PC-3 (cell line): ENCODE measurements at regions not wholly inside any gene's neighbourhood (a gene's known extent, or its start where the extent isn't known, plus 50 kb on each side); places are given as distances from the start of the nearest gene placed in this dataset.

Experiments
- CTCF ChIP-seq: fragments of 300-600 bp; sonication (generic); conservative IDR thresholded peaks from 2 replicates; pipeline ENCODE4 v1.5.1; 2017; ENCODE audit warnings: antibody characterized with exemption, low read depth, mild to moderate bottlenecking, low read length
- EZH2 ChIP-seq: fragments of 300-600 bp; sonication (generic); IDR thresholded peaks from one replicate; pipeline ENCODE4 v1.6.1; 2017; ENCODE audit warnings: antibody characterized with exemption, mild to moderate bottlenecking, low read length; ENCODE audit not compliant: unreplicated experiment
- EZH2phosphoT487 ChIP-seq: fragments of 300-600 bp; sonication (generic); IDR thresholded peaks from 2 replicates; pipeline ENCODE4 v1.6.1; 2018; ENCODE audit warnings: mild to moderate bottlenecking, antibody characterized with exemption, low read length, borderline replicate concordance

DNA sequence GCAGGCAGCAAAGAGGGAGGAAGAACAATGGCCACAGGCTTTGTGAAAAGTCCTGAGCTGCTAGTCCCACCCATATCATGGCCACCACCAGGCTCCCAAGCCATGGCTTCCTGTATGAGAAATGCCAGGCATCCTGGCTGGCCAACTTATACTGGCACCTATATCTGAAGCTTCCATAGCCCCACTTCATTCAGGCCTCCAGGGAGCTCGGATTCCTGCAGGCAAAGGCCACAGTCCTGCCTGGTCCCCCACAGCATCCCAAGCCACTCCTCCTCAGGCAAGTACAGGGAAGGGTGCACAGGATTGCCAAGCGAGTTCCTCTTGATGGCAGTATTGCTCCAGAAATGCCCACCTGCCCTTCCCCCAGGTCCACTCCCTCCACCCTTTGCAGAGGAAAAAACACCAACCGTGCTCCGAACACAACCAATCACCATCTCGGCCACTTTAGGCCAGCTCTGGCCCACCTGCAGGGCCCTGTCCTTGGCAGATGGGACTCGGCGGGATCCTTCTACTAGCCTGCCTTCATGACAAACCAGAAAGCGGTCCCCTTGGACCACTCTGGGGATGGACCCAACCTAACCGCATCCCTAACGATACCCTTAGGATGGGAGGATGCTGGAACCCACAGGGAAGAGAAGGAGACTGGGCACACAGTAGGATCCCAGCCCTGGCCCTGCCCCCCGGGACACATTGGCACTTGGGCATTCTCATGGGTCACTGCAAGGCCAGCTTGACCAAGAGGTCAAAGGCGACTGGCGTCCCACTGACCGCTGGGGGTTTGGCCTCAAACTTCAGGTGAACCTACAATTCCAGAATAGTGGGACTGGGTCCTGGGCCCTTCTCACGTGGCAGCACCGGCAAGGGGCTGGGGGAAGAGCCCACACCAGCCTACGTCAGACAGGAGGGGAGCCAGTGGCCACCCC, 220.4 kb upstream of the AGTR2 start:
- TF ChIP-seq CTCF (peak; percentile 24; the same call in 1 of the 2 replicates), EZH2phosphoT487 (no peak), EZH2 (no peak)
